OCI-LY7 (cell line): ENCODE measurements at regions not wholly inside any gene's neighbourhood (a gene's known extent, or its start where the extent isn't known, plus 50 kb on each side); places are given as distances from the start of the nearest gene placed in this dataset.

Experiments
- BruUV-seq: library from RNA; stranded (reverse); fragments of 400-500 nt; replicated peaks from 2 replicates; lab custom pipeline; 2021; lab: Mats Ljungman, UMichigan
- CTCF ChIA-PET: fragments of 300-600 bp; sonication (Branson Sonifier 250); formaldehyde crosslinking; loops from one replicate; lab custom pipeline; 2022; ENCODE audit warnings: antibody characterized with exemption; ENCODE audit not compliant: unreplicated experiment; lab: Charles Lee
- POLR2A ChIA-PET: fragments of 300-600 bp; sonication (Branson Sonifier 250); formaldehyde crosslinking; loops from one replicate; lab custom pipeline; 2022; ENCODE audit warnings: antibody characterized with exemption; lab: Charles Lee
- DNase-seq: peaks from one replicate; pipeline ENCODE4 v3.0.0-alpha.2; 2015; ENCODE audit warnings: low spot score
- H2AFZ ChIP-seq: fragments of 200-600 bp; sonication (generic), shearing (Covaris generic); 2 replicates; pipeline ENCODE4 v1.6.1; 2014; ENCODE audit warnings: mild to moderate bottlenecking, antibody characterized with exemption, low read length, moderate library complexity
- H3K27ac ChIP-seq: fragments of 200-600 bp; sonication (generic); 2 replicates; pipeline ENCODE4 v1.5.1; 2014; ENCODE audit warnings: mixed run types, low read depth, mild to moderate bottlenecking, moderate library complexity, low read length, inconsistent platforms; ENCODE audit not compliant: poor library complexity, severe bottlenecking
- H3K36me3 ChIP-seq: fragments of 200-600 bp; sonication (generic); 2 replicates; pipeline ENCODE4 v1.6.1; 2014; ENCODE audit warnings: mild to moderate bottlenecking, antibody characterized with exemption, low read length, moderate library complexity, mixed read lengths; ENCODE audit not compliant: insufficient read depth
- H3K4me1 ChIP-seq: fragments of 200-600 bp; sonication (generic); 2 replicates; pipeline ENCODE4 v1.5.1; 2014; ENCODE audit warnings: mild to moderate bottlenecking, low read length; ENCODE audit not compliant: insufficient read depth, poor library complexity, severe bottlenecking
- H3K4me2 ChIP-seq: fragments of 200-600 bp; sonication (generic); 2 replicates; pipeline ENCODE4 v1.6.1; 2014; ENCODE audit warnings: mild to moderate bottlenecking, low read length
- H3K4me3 ChIP-seq: fragments of 200-600 bp; sonication (generic); 2 replicates; pipeline ENCODE4 v1.5.1; 2014; ENCODE audit warnings: mild to moderate bottlenecking, low read depth, low read length; ENCODE audit not compliant: poor library complexity, severe bottlenecking
- H3K79me2 ChIP-seq: fragments of 200-600 bp; sonication (generic); 2 replicates; pipeline ENCODE4 v1.6.1; 2016; ENCODE audit warnings: low read depth, mild to moderate bottlenecking, low read length, moderate library complexity, mixed read lengths; ENCODE audit not compliant: insufficient read depth
- H3K9me2 ChIP-seq: fragments of 200-600 bp; sonication (generic); 2 replicates; pipeline ENCODE4 v1.6.1; 2016; ENCODE audit warnings: mild to moderate bottlenecking, low read length, mixed read lengths; ENCODE audit not compliant: insufficient read depth
- H3K9me3 ChIP-seq: fragments of 200-600 bp; sonication (generic); 2 replicates; pipeline ENCODE4 v1.6.1; 2014; ENCODE audit warnings: mild to moderate bottlenecking, mixed run types, low read length, mixed read lengths
- H4K20me1 ChIP-seq: fragments of 200-600 bp; sonication (generic); 2 replicates; pipeline ENCODE4 v1.6.1; 2014; ENCODE audit warnings: mild to moderate bottlenecking, antibody characterized with exemption, low read length, moderate library complexity, mixed read lengths; ENCODE audit not compliant: insufficient read depth
- EZH2phosphoT487 ChIP-seq: fragments of 200-600 bp; sonication (generic); IDR thresholded peaks from 2 replicates; pipeline ENCODE4 v1.6.1; 2018; ENCODE audit warnings: low read depth, borderline replicate concordance, mild to moderate bottlenecking, mixed run types, antibody characterized with exemption, low read length, moderate library complexity, mixed read lengths
- intact Hi-C: fragments of 100-400 bp; cut with micrococcal nuclease; formaldehyde crosslinking; loops from one replicate; pipeline ENCODE4 v1.10.0; 2022; ENCODE audit not compliant: unreplicated experiment
- TF ChIP-seq, protein P1 (sequence below): fragments of 200-600 bp; sonication (generic); conservative IDR thresholded peaks from 2 replicates; pipeline ENCODE4 v1.5.1; 2014; ENCODE audit warnings: mild to moderate bottlenecking, antibody characterized with exemption, low read length, moderate library complexity, mixed read lengths

DNA sequence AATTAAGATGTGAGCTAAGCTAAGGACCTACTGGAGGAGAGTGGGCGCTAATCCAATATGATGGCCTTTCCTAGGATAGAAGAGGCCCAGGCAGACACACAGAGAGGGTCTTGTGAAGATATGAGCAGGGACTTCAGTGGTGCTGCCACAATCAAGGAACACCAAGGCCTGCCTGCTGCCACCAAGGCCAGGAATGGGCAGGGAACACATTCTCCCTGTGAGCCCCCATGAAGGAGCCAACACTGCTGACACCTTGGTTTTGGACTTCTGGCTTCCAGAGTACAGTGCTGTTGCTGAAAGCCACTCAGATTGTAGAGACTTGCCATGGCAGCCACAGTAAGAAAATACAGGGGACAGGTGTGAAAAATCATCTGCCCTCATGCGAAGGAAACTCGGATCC, 73.1 kb upstream of the IRX1 start:
- intact Hi-C loops: no loop called here
- ChIA-PET CTCF (no interaction called here), POLR2A (no interaction called here)
- BruUV-seq: no TSS peak
- no peak for DNase-seq
- Histone ChIP-seq H3K36me3 (no peaks in the 10 kb centered on the region), H3K4me1 (no peaks in the 10 kb centered on the region), H4K20me1 (no peaks in the 10 kb centered on the region), H2AFZ (no peak overlapping the region), H3K9me3 (no peaks in the 10 kb centered on the region), H3K9me2 (no peaks in the 10 kb centered on the region), H3K4me3 (no peak overlapping the region), H3K27ac (no peak overlapping the region), H3K4me2 (no peak overlapping the region), H3K79me2 (no peaks in the 10 kb centered on the region)
- no peak for TF ChIP-seq EZH2phosphoT487
- TF ChIP-seq, protein P1, sequence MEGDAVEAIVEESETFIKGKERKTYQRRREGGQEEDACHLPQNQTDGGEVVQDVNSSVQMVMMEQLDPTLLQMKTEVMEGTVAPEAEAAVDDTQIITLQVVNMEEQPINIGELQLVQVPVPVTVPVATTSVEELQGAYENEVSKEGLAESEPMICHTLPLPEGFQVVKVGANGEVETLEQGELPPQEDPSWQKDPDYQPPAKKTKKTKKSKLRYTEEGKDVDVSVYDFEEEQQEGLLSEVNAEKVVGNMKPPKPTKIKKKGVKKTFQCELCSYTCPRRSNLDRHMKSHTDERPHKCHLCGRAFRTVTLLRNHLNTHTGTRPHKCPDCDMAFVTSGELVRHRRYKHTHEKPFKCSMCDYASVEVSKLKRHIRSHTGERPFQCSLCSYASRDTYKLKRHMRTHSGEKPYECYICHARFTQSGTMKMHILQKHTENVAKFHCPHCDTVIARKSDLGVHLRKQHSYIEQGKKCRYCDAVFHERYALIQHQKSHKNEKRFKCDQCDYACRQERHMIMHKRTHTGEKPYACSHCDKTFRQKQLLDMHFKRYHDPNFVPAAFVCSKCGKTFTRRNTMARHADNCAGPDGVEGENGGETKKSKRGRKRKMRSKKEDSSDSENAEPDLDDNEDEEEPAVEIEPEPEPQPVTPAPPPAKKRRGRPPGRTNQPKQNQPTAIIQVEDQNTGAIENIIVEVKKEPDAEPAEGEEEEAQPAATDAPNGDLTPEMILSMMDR: no peak

DNA sequence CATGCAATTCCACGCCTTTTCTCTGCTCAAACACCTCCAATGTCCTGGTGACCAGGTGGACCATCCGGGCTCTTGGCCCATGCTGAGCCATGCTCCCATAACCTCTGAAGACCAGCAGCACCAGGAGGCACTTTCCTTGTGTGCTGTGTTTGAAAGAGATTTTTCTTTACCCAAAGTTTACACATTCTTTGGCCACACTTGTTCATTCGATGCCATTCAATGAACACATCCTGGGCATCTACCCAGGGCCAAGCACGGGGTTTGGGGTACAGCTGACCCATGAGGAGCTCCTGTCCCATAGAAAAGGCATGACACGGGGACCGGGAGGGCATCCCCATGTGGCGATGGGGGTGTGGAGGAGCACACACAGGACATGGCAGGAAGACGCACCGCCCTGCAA, 77.1 kb upstream of the IRX1 start:
- Histone ChIP-seq H4K20me1 (no peaks in the 10 kb centered on the region), H3K9me2 (no peaks in the 10 kb centered on the region), H2AFZ (no peak overlapping the region), H3K4me2 (no peak overlapping the region), H3K4me3 (no peak overlapping the region), H3K27ac (no peak overlapping the region), H3K79me2 (no peaks in the 10 kb centered on the region), H3K4me1 (no peaks in the 10 kb centered on the region), H3K9me3 (no peaks in the 10 kb centered on the region), H3K36me3 (no peaks in the 10 kb centered on the region)
- TF ChIP-seq EZH2phosphoT487: no peak
- TF ChIP-seq, protein P1: no peak
- intact Hi-C loops: no loop called here
- DNase-seq: no peak
- CTCF ChIA-PET: no interaction called here
- BruUV-seq: no TSS peak
- POLR2A ChIA-PET: no interaction called here

DNA sequence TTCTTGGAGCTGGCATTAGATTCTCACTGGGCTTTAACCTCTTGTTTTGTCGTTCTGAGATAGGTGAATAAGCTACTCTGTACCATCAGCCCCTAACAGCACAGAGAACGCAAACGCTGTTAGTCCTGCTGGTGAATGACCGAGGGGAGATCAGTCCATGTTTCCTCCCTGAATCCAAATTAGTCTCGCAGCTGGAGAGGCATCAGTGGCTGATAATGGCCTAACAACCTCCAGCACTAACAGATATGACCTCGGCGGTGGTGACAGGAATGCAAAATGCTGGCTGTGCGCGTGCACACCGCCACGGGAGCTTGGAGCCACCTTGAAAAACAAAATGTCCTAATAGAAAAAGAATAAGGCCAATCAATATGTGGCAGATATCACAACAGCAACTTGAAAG, 77.6 kb upstream of the IRX1 start:
- H3K9me3 ChIP-seq: no peaks in the 10 kb centered on the region
- no peaks in the 10 kb centered on the region for H3K9me2 ChIP-seq
- BruUV-seq: no TSS peak
- H3K79me2 ChIP-seq: no peaks in the 10 kb centered on the region
- ChIA-PET CTCF (no interaction called here), POLR2A (interaction anchor here (0.6 kb wide), 1 partner anchor 17 kb away, joined by 3 read pairs; no protein-coding TSS in a partner anchor)
- H3K36me3 ChIP-seq: no peaks in the 10 kb centered on the region
- H2AFZ ChIP-seq: no peak overlapping the region
- no peak for DNase-seq
- no peak overlapping the region for H3K4me3 ChIP-seq
- H3K27ac ChIP-seq: no peak overlapping the region
- no peaks in the 10 kb centered on the region for H3K4me1 ChIP-seq
- H4K20me1 ChIP-seq: no peaks in the 10 kb centered on the region
- no peak for TF ChIP-seq EZH2phosphoT487
- TF ChIP-seq, protein P1: no peak
- no peak overlapping the region for H3K4me2 ChIP-seq
- intact Hi-C loops: no loop called here
